ENCODE measurements at regions not wholly inside any gene's neighbourhood (a gene's known extent, or its start where the extent isn't known, plus 50 kb on each side); places are given as distances from the start of the nearest gene placed in this dataset.

DNA sequence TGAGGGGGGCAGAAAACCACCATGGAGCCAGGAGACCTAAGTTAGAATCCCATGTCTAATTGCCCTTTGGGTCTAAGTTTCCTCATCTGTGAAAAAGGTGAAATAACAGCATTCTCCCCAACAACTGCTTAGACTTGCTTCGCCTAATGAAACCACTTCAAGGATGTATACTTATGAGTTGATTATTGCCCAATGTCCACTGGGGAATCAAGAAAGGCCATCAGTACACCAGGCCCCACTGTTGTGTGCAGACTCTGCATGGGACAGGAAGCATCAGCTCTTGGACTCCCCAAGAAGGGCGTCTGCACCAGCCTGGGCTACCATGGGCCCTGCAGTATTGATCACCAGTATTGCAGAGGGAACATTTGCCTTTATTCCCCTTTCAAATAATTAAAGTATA, 189.6 kb downstream of the MAFB start:
- TF ChIP-seq, protein P1, sequence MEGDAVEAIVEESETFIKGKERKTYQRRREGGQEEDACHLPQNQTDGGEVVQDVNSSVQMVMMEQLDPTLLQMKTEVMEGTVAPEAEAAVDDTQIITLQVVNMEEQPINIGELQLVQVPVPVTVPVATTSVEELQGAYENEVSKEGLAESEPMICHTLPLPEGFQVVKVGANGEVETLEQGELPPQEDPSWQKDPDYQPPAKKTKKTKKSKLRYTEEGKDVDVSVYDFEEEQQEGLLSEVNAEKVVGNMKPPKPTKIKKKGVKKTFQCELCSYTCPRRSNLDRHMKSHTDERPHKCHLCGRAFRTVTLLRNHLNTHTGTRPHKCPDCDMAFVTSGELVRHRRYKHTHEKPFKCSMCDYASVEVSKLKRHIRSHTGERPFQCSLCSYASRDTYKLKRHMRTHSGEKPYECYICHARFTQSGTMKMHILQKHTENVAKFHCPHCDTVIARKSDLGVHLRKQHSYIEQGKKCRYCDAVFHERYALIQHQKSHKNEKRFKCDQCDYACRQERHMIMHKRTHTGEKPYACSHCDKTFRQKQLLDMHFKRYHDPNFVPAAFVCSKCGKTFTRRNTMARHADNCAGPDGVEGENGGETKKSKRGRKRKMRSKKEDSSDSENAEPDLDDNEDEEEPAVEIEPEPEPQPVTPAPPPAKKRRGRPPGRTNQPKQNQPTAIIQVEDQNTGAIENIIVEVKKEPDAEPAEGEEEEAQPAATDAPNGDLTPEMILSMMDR (conservative IDR thresholded peaks at IDR 0.05 in 1 of 2, IDR thresholded peaks at IDR 0.05 in 1 of 2; ENCODE audit: extremely low read depth in 1 of 2, insufficient read depth in 1 of 2, low read depth in 1 of 2, low read length in 2 of 2), result no peak
- no peak for TF ChIP-seq EZH2 (IDR thresholded peaks at IDR 0.05; ENCODE audit: borderline replicate concordance, low read length)
